Calu3 (cell line): ENCODE measurements at regions not wholly inside any gene's neighbourhood (a gene's known extent, or its start where the extent isn't known, plus 50 kb on each side); places are given as distances from the start of the nearest gene placed in this dataset.
"Not testable (repeated sequence)": the region's sequence is repeated elsewhere in the genome, so short reads cannot be mapped to it uniquely, and the experiment has no call there.

Experiments used
- BruUV-seq: library from RNA; stranded (reverse); fragments of 400-500 nt; replicated peaks from 2 replicates; lab custom pipeline; 2021; lab: Mats Ljungman, UMichigan
- CTCF ChIA-PET: fragments of 300-600 bp; sonication (Branson Sonifier 250); formaldehyde crosslinking; loops from one replicate; lab custom pipeline; 2022; ENCODE audit warnings: antibody characterized with exemption; lab: Charles Lee
- DNase-seq: peaks from one replicate; pipeline ENCODE4 v3.0.0; 2022
- H3K27ac Mint-ChIP-seq: one replicate; pipeline ENCODE4 v1.8.0; 2022; ENCODE audit warnings: mixed read lengths; ENCODE audit not compliant: unreplicated experiment
- H3K27me3 Mint-ChIP-seq: one replicate; pipeline ENCODE4 v1.8.0; 2022; ENCODE audit warnings: mixed read lengths; ENCODE audit not compliant: unreplicated experiment
- H3K36me3 Mint-ChIP-seq: one replicate; pipeline ENCODE4 v1.8.0; 2022; ENCODE audit warnings: mild to moderate bottlenecking, moderate library complexity, mixed read lengths; ENCODE audit not compliant: insufficient read depth, unreplicated experiment
- H3K4me1 Mint-ChIP-seq: one replicate; pipeline ENCODE4 v1.8.0; 2022; ENCODE audit warnings: mild to moderate bottlenecking, low read depth, mixed read lengths; ENCODE audit not compliant: unreplicated experiment
- H3K4me3 Mint-ChIP-seq: one replicate; pipeline ENCODE4 v1.8.0; 2022; ENCODE audit warnings: mild to moderate bottlenecking, low read depth, moderate library complexity, mixed read lengths; ENCODE audit not compliant: unreplicated experiment
- H3K9me3 Mint-ChIP-seq: one replicate; pipeline ENCODE4 v1.8.0; 2022; ENCODE audit warnings: low read depth, mixed read lengths; ENCODE audit not compliant: unreplicated experiment
- CTCF ChIP-seq: fragments of 200-600 bp; IDR thresholded peaks from one replicate; pipeline ENCODE4 v1.8.0; 2022; ENCODE audit warnings: antibody characterized with exemption; ENCODE audit not compliant: unreplicated experiment
- intact Hi-C: fragments of 100-400 bp; cut with micrococcal nuclease; formaldehyde crosslinking; loops from one replicate; pipeline ENCODE4 v1.10.0; 2022; ENCODE audit not compliant: unreplicated experiment

- no peak for TF ChIP-seq CTCF
- no peak overlapping the region for H3K27ac Mint-ChIP-seq
- no TSS peak for BruUV-seq
- no peak overlapping the region for H3K4me3 Mint-ChIP-seq
- no peak for DNase-seq
- H3K36me3 Mint-ChIP-seq = no peaks in the 10 kb centered on the region
- no peaks in the 10 kb centered on the region for H3K4me1 Mint-ChIP-seq
- CTCF ChIA-PET = no interaction called here
- H3K27me3 Mint-ChIP-seq = no peaks in the 10 kb centered on the region
- H3K9me3 Mint-ChIP-seq = peaks cover 3% of the 10 kb centered on the region
- intact Hi-C loops = no loop called here
These were observed 237.8 kb upstream of the GALNT17 start for GRCh38 chr7:70893971-70894715.

GRCh38 chr7:70894799-70895198 is 237.1 kb upstream of the GALNT17 start:
- BruUV-seq = no TSS peak
- no peaks in the 10 kb centered on the region for H3K4me1 Mint-ChIP-seq
- no peaks in the 10 kb centered on the region for H3K27me3 Mint-ChIP-seq
- no peaks in the 10 kb centered on the region for H3K36me3 Mint-ChIP-seq
- H3K9me3 Mint-ChIP-seq = peaks cover 3% of the 10 kb centered on the region
- no peak for DNase-seq
- TF ChIP-seq CTCF = no peak
- no peak overlapping the region for H3K4me3 Mint-ChIP-seq
- no peak overlapping the region for H3K27ac Mint-ChIP-seq
- CTCF ChIA-PET = no interaction called here
- intact Hi-C loops = no loop called here

- intact Hi-C loops, H3K27ac Mint-ChIP-seq, CTCF ChIA-PET, H3K27me3 Mint-ChIP-seq, H3K4me1 Mint-ChIP-seq, H3K4me3 Mint-ChIP-seq, DNase-seq, H3K36me3 Mint-ChIP-seq, BruUV-seq, H3K9me3 Mint-ChIP-seq: not testable (repeated sequence)
These were observed 236.4 kb upstream of the GALNT17 start for GRCh38 chr7:70895337-70896200.

- CTCF ChIA-PET = interaction anchor here (0.7 kb wide), 1 partner anchor 14 kb away, joined by 3 read pairs; no protein-coding TSS in a partner anchor
- Mint-ChIP-seq H3K4me3 (no peak overlapping the region), H3K27me3 (no peaks in the 10 kb centered on the region), H3K9me3 (peaks cover 10% of the 10 kb centered on the region), H3K36me3 (no peaks in the 10 kb centered on the region), H3K27ac (no peak overlapping the region), H3K4me1 (no peaks in the 10 kb centered on the region)
- DNase-seq = no peak
- BruUV-seq = no TSS peak
- TF ChIP-seq CTCF = no peak
- intact Hi-C loops = no loop called here
These were observed 224.4 kb upstream of the GALNT17 start for GRCh38 chr7:70907259-70908247.
